Chondrocyte (in vitro differentiated cells): ENCODE measurements at regions not wholly inside any gene's neighbourhood (a gene's known extent, or its start where the extent isn't known, plus 50 kb on each side); places are given as distances from the start of the nearest gene placed in this dataset.

Experiments used
- DNase-seq: peaks from one replicate; pipeline ENCODE4 v3.0.0; 2021; ENCODE audit warnings: mixed read lengths, low spot score
- H3K27ac Mint-ChIP-seq: one replicate; pipeline ENCODE4 v1.8.0; 2021; ENCODE audit warnings: mild to moderate bottlenecking, moderate library complexity, mixed read lengths; ENCODE audit not compliant: unreplicated experiment
- H3K27me3 Mint-ChIP-seq: 2 replicates; pipeline ENCODE4 v1.8.0; 2021; ENCODE audit warnings: low read depth, mixed read lengths
- H3K36me3 Mint-ChIP-seq: 2 replicates; pipeline ENCODE4 v1.8.0; 2021; ENCODE audit warnings: low read depth, mixed read lengths
- H3K4me1 Mint-ChIP-seq: 2 replicates; pipeline ENCODE4 v1.8.0; 2021; ENCODE audit warnings: low read depth, mild to moderate bottlenecking, mixed read lengths
- H3K4me3 Mint-ChIP-seq: one replicate; pipeline ENCODE4 v1.8.0; 2021; ENCODE audit warnings: mild to moderate bottlenecking, moderate library complexity, mixed read lengths; ENCODE audit not compliant: unreplicated experiment
- H3K9me3 Mint-ChIP-seq: 2 replicates; pipeline ENCODE4 v1.8.0; 2021; ENCODE audit warnings: low read depth, mixed read lengths
- CTCF ChIP-seq: fragments of 200-600 bp; sonication (generic); IDR thresholded peaks from 2 replicates; pipeline ENCODE4 v1.5.0; 2021; ENCODE audit warnings: antibody characterized with exemption, mild to moderate bottlenecking, moderate library complexity

- Mint-ChIP-seq H3K27me3 (no peaks in the 10 kb centered on the region), H3K9me3 (no peaks in the 10 kb centered on the region), H3K4me1 (no peaks in the 10 kb centered on the region), H3K4me3 (no peak overlapping the region), H3K36me3 (no peaks in the 10 kb centered on the region), H3K27ac (no peak overlapping the region)
- no peak for TF ChIP-seq CTCF
- no peak for DNase-seq
Measured at GRCh38 chr3:84073664-84074063, 885.1 kb upstream of the CADM2 start.

GRCh38 chr3:84074767-84075166, 884.0 kb upstream of the CADM2 start:
- H3K9me3 Mint-ChIP-seq = no peaks in the 10 kb centered on the region
- no peak for DNase-seq
- H3K4me1 Mint-ChIP-seq = no peaks in the 10 kb centered on the region
- H3K27me3 Mint-ChIP-seq = no peaks in the 10 kb centered on the region
- H3K27ac Mint-ChIP-seq = no peak overlapping the region
- H3K36me3 Mint-ChIP-seq = no peaks in the 10 kb centered on the region
- no peak overlapping the region for H3K4me3 Mint-ChIP-seq
- TF ChIP-seq CTCF = no peak

- H3K27me3 Mint-ChIP-seq = no peaks in the 10 kb centered on the region
- H3K4me3 Mint-ChIP-seq = no peak overlapping the region
- TF ChIP-seq CTCF = peak; percentile 66
- H3K36me3 Mint-ChIP-seq = no peaks in the 10 kb centered on the region
- no peak overlapping the region for H3K27ac Mint-ChIP-seq
- H3K9me3 Mint-ChIP-seq = no peaks in the 10 kb centered on the region
- H3K4me1 Mint-ChIP-seq = no peaks in the 10 kb centered on the region
- no peak for DNase-seq
Measured at GRCh38 chr3:84077479-84077878, 881.3 kb upstream of the CADM2 start.

GRCh38 chr3:84082726-84083125, 876.1 kb upstream of the CADM2 start:
- Mint-ChIP-seq H3K4me3 (no peak overlapping the region), H3K27me3 (no peaks in the 10 kb centered on the region), H3K4me1 (no peaks in the 10 kb centered on the region), H3K36me3 (no peaks in the 10 kb centered on the region), H3K9me3 (peaks cover 20% of the 10 kb centered on the region), H3K27ac (no peak overlapping the region)
- no peak for DNase-seq
- TF ChIP-seq CTCF = no peak

GRCh38 chr3:84092907-84093306, 865.9 kb upstream of the CADM2 start:
- Mint-ChIP-seq H3K4me1 (no peaks in the 10 kb centered on the region), H3K27ac (no peak overlapping the region), H3K9me3 (peaks cover 4% of the 10 kb centered on the region), H3K4me3 (no peak overlapping the region), H3K27me3 (no peaks in the 10 kb centered on the region), H3K36me3 (peaks cover 1% of the 10 kb centered on the region)
- no peak for TF ChIP-seq CTCF
- DNase-seq = no peak
